Muscle of leg (tissue), 3 donors: ENCODE measurements at regions not wholly inside any gene's neighbourhood (a gene's known extent, or its start where the extent isn't known, plus 50 kb on each side); places are given as distances from the start of the nearest gene placed in this dataset.

ENCODE experiments used
- DNase-seq: peaks from one replicate; pipeline ENCODE4 v3.0.0; 2013
- H3K27ac ChIP-seq: one replicate; pipeline ENCODE4 v1.5.1; 2013; ENCODE audit warnings: mild to moderate bottlenecking, low read length, control low read depth
- H3K27me3 ChIP-seq: one replicate; pipeline ENCODE4 v1.6.1; 2013; ENCODE audit warnings: low read length; ENCODE audit not compliant: control insufficient read depth, insufficient read depth
- H3K36me3 ChIP-seq: one replicate; pipeline ENCODE4 v1.6.1; 2013; ENCODE audit warnings: low read length; ENCODE audit not compliant: control insufficient read depth, insufficient read depth
- H3K4me1 ChIP-seq: one replicate; pipeline ENCODE4 v1.6.1; 2013; ENCODE audit warnings: low read length; ENCODE audit not compliant: control insufficient read depth, insufficient read depth
- H3K4me3 ChIP-seq: one replicate; pipeline ENCODE4 v1.5.1; 2013; ENCODE audit warnings: low read length, control low read depth
- H3K9me3 ChIP-seq: replicated peaks from 2 replicates; pipeline ENCODE4 v1.6.1; 2013; ENCODE audit warnings: low read depth, low read length; ENCODE audit not compliant: control insufficient read depth
- whole genome bisulfite sequencing: methylation state at CpG from one replicate; pipeline ENCODE4 v1.1.5; 2013; ENCODE audit warnings: missing lambda C conversion rate; ENCODE audit not compliant: insufficient coverage; 5-methylcytosine and 5-hydroxymethylcytosine counted together

- Histone ChIP-seq H3K4me1 (no peaks in the 10 kb centered on the region), H3K36me3 (no peaks in the 10 kb centered on the region), H3K9me3 (no peaks in the 10 kb centered on the region), H3K4me3 (no peak overlapping the region), H3K27ac (no peak overlapping the region), H3K27me3 (no peaks in the 10 kb centered on the region)
- no CpG with 5 or more reads among the region's 1 CpG for WGBS
- no peak for DNase-seq
These were observed 399.9 kb downstream of the ELAVL2 start for GRCh38 chr9:23426144-23426543.

- no peaks in the 10 kb centered on the region for H3K27me3 ChIP-seq
- H3K4me1 ChIP-seq, result no peaks in the 10 kb centered on the region
- 19% methylated on average over 2 of the region's 5 CpGs for WGBS
- no peaks in the 10 kb centered on the region for H3K36me3 ChIP-seq
- DNase-seq, result no peak
- no peaks in the 10 kb centered on the region for H3K9me3 ChIP-seq
- no peak overlapping the region for H3K27ac ChIP-seq
- H3K4me3 ChIP-seq, result no peak overlapping the region
These were observed 394.6 kb downstream of the ELAVL2 start for GRCh38 chr9:23431459-23431858.

- H3K27ac ChIP-seq, result no peak overlapping the region
- H3K4me3 ChIP-seq, result no peak overlapping the region
- no peaks in the 10 kb centered on the region for H3K27me3 ChIP-seq
- no peak for DNase-seq
- H3K36me3 ChIP-seq, result no peaks in the 10 kb centered on the region
- no CpG with 5 or more reads among the region's 4 CpGs for WGBS
- no peaks in the 10 kb centered on the region for H3K9me3 ChIP-seq
- H3K4me1 ChIP-seq, result no peaks in the 10 kb centered on the region
These were observed 391.4 kb downstream of the ELAVL2 start for GRCh38 chr9:23434654-23435053.

- Histone ChIP-seq H3K4me1 (no peaks in the 10 kb centered on the region), H3K4me3 (no peak overlapping the region), H3K27ac (no peak overlapping the region), H3K9me3 (no peaks in the 10 kb centered on the region), H3K27me3 (no peaks in the 10 kb centered on the region), H3K36me3 (no peaks in the 10 kb centered on the region)
- WGBS, result 95% methylated on average over 5 of the region's 9 CpGs
- DNase-seq, result no peak
These were observed 387.6 kb downstream of the ELAVL2 start for GRCh38 chr9:23438299-23438907.

GRCh38 chr9:23441275-23441674 lies 384.8 kb downstream of the ELAVL2 start:
- H3K9me3 ChIP-seq, result no peaks in the 10 kb centered on the region
- H3K27ac ChIP-seq, result no peak overlapping the region
- DNase-seq, result no peak
- H3K4me3 ChIP-seq, result no peak overlapping the region
- no peaks in the 10 kb centered on the region for H3K36me3 ChIP-seq
- no peaks in the 10 kb centered on the region for H3K4me1 ChIP-seq
- WGBS, result 80% methylated on average over 2 of the region's 6 CpGs
- no peaks in the 10 kb centered on the region for H3K27me3 ChIP-seq

- H3K27ac ChIP-seq, result no peak overlapping the region
- H3K9me3 ChIP-seq, result no peaks in the 10 kb centered on the region
- no peaks in the 10 kb centered on the region for H3K27me3 ChIP-seq
- H3K4me3 ChIP-seq, result no peak overlapping the region
- no peaks in the 10 kb centered on the region for H3K36me3 ChIP-seq
- no peak for DNase-seq
- WGBS, result no CpG with 5 or more reads among the region's 2 CpGs
- no peaks in the 10 kb centered on the region for H3K4me1 ChIP-seq
These were observed 381.4 kb downstream of the ELAVL2 start for GRCh38 chr9:23444658-23445057.

- Histone ChIP-seq H3K4me1 (no peaks in the 10 kb centered on the region), H3K27me3 (no peaks in the 10 kb centered on the region), H3K9me3 (no peaks in the 10 kb centered on the region), H3K4me3 (no peak overlapping the region), H3K36me3 (no peaks in the 10 kb centered on the region), H3K27ac (no peak overlapping the region)
- WGBS, result no CpG with 5 or more reads among the region's 3 CpGs
- DNase-seq, result peak; percentile 33
These were observed 378.9 kb downstream of the ELAVL2 start for GRCh38 chr9:23447166-23447565.

GRCh38 chr9:23447944-23448343 lies 378.1 kb downstream of the ELAVL2 start:
- no CpG with 5 or more reads among the region's 4 CpGs for WGBS

GRCh38 chr9:23451802-23452418 lies 374.1 kb downstream of the ELAVL2 start:
- DNase-seq, result no peak
- H3K9me3 ChIP-seq, result no peaks in the 10 kb centered on the region
- no peaks in the 10 kb centered on the region for H3K36me3 ChIP-seq
- 96% methylated on average over 32 of the region's 32 CpGs for WGBS
- no peak overlapping the region for H3K4me3 ChIP-seq
- no peaks in the 10 kb centered on the region for H3K27me3 ChIP-seq
- no peak overlapping the region for H3K27ac ChIP-seq
- H3K4me1 ChIP-seq, result no peaks in the 10 kb centered on the region

More at GRCh38 chr9:23447944-23448343, 378.1 kb downstream of the ELAVL2 start:
- Histone ChIP-seq H3K4me1 (no peaks in the 10 kb centered on the region), H3K27me3 (no peaks in the 10 kb centered on the region), H3K27ac (no peak overlapping the region), H3K9me3 (no peaks in the 10 kb centered on the region), H3K36me3 (no peaks in the 10 kb centered on the region), H3K4me3 (no peak overlapping the region)
- DNase-seq, result no peak

- Histone ChIP-seq H3K27ac (no peak overlapping the region), H3K4me1 (no peaks in the 10 kb centered on the region), H3K4me3 (no peak overlapping the region), H3K9me3 (no peaks in the 10 kb centered on the region), H3K36me3 (no peaks in the 10 kb centered on the region), H3K27me3 (no peaks in the 10 kb centered on the region)
- no CpG with 5 or more reads among the region's 4 CpGs for WGBS
- DNase-seq, result no peak
These were observed 361.8 kb downstream of the ELAVL2 start for GRCh38 chr9:23464275-23464674.

- WGBS, result no CpG with 5 or more reads among the region's 4 CpGs
These were observed 358.8 kb downstream of the ELAVL2 start for GRCh38 chr9:23467276-23467675.

More at GRCh38 chr9:23467276-23467675, 358.8 kb downstream of the ELAVL2 start:
- DNase-seq, result no peak
- H3K27me3 ChIP-seq, result no peaks in the 10 kb centered on the region
- no peak overlapping the region for H3K27ac ChIP-seq
- H3K4me1 ChIP-seq, result no peaks in the 10 kb centered on the region
- H3K9me3 ChIP-seq, result no peaks in the 10 kb centered on the region
- H3K36me3 ChIP-seq, result no peaks in the 10 kb centered on the region
- no peak overlapping the region for H3K4me3 ChIP-seq
